ENCODE measurements at regions not wholly inside any gene's neighbourhood (a gene's known extent, or its start where the extent isn't known, plus 50 kb on each side); places are given as distances from the start of the nearest gene placed in this dataset.

DNA sequence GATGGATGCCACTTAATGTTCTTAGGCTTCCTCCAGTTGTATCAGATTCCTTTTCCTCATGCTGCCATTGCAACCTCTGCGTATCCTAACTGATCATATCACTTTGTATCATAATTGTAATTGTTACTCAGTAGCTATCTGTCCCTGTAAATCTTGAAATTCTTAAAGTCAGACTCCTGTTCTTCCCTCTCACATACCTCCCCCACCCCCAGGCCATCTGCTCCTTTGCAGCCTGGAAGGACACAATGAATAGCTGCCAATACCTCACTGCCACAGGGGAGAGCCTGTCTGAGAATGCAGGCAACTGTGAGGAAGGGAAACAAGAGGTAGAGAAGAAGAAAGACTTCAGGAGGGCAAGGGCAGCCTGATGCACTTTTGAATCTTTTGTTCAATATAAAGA lies 228.5 kb downstream of the ENC1 start:
- TF ChIP-seq POLR2A (IDR thresholded peaks at IDR 0.05; ENCODE audit: low read depth, low read length) (no peak), POLR2AphosphoS5 (IDR thresholded peaks at IDR 0.05; ENCODE audit: low read depth, low read length) (no peak)
